Breast epithelium (tissue), 3 donors: ENCODE measurements at regions not wholly inside any gene's neighbourhood (a gene's known extent, or its start where the extent isn't known, plus 50 kb on each side); places are given as distances from the start of the nearest gene placed in this dataset.
A peak's percentile ranks its signal among the peaks of the same experiment; 100 is the strongest.
"Not testable (repeated sequence)": the region's sequence is repeated elsewhere in the genome, so short reads cannot be mapped to it uniquely, and the experiment has no call there.

Experiments
- POLR2AphosphoS5 ChIP-seq, 3 donors: sonication (generic); formaldehyde crosslinking; IDR thresholded peaks; one replicate each; pipeline ENCODE4 v1.6.1; 2017; ENCODE audit warnings: antibody characterized with exemption in 3 of 3
- TF ChIP-seq, protein P1 (sequence below), 3 donors: fragments of 450-650 bp; IDR thresholded peaks; one replicate each; pipeline ENCODE4 v1.5.1; 2016 to 2017; ENCODE audit warnings: antibody characterized with exemption in 3 of 3, mild to moderate bottlenecking in 3 of 3, moderate library complexity in 3 of 3

DNA sequence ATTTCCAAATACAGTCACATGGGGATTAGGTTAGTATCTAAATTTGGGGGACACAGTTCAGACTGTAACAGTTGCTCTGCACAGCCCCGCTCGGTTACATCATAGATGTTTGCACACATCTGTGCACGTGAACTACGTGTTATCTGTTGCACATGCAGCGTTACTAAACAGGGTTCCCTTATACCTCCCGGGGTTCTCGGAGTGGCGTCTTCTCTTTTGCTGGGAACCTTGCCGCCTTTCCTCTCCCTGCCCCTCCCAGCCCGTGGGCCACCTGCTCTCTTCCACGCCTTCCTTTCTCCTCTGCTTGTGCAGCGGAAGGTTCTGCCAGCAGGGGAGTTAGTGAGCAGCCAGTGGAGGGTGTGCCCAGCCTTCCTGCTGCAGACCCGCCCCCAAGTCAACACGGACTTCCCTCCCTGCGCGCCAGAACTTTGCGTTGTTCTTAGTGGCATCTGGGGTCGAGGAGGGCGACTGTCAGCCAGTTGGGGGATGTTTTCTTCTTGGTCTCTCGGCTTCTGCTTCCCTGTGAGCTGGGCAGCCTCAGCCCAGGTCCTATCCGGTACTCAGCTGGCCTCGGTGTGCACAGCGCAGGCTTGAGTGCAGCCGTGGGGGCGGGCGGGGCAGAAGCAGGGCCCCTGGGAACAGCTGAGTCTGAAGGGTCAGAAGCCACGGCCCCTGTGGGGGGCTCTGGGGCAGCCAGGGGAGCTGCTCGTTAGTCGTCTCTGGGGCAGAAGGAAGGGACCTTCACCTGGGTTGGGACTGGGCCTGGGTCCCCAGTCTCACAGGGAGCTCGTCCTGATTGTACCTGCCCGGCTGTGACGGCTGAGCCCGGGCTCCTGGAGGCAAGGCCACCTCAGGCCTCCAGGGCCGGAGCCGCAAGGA is 146.7 kb downstream of the IGLL1 start:
- TF ChIP-seq, protein P1, sequence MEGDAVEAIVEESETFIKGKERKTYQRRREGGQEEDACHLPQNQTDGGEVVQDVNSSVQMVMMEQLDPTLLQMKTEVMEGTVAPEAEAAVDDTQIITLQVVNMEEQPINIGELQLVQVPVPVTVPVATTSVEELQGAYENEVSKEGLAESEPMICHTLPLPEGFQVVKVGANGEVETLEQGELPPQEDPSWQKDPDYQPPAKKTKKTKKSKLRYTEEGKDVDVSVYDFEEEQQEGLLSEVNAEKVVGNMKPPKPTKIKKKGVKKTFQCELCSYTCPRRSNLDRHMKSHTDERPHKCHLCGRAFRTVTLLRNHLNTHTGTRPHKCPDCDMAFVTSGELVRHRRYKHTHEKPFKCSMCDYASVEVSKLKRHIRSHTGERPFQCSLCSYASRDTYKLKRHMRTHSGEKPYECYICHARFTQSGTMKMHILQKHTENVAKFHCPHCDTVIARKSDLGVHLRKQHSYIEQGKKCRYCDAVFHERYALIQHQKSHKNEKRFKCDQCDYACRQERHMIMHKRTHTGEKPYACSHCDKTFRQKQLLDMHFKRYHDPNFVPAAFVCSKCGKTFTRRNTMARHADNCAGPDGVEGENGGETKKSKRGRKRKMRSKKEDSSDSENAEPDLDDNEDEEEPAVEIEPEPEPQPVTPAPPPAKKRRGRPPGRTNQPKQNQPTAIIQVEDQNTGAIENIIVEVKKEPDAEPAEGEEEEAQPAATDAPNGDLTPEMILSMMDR (IDR thresholded peaks at IDR 0.05), result peak; percentile 36 to 74 (median 54)
- TF ChIP-seq POLR2AphosphoS5 (IDR thresholded peaks at IDR 0.05), result not testable (repeated sequence)
